KMS-11 (cell line): ENCODE measurements at regions not wholly inside any gene's neighbourhood (a gene's known extent, or its start where the extent isn't known, plus 50 kb on each side); places are given as distances from the start of the nearest gene placed in this dataset.

Experiments
- H2AFZ ChIP-seq: fragments of 200-600 bp; sonication (generic); 2 replicates; pipeline ENCODE4 v1.6.1; 2016; ENCODE audit warnings: antibody characterized with exemption, mixed run types, low read depth
- H3K27ac ChIP-seq: fragments of 200-600 bp; sonication (generic); 2 replicates; pipeline ENCODE4 v1.6.1; 2016; ENCODE audit warnings: mild to moderate bottlenecking, mixed run types
- H3K27me3 ChIP-seq: fragments of 200-600 bp; sonication (generic); 2 replicates; pipeline ENCODE4 v1.6.1; 2017; ENCODE audit warnings: mild to moderate bottlenecking, low read depth, mixed run types, moderate library complexity; ENCODE audit not compliant: insufficient read depth
- H3K36me3 ChIP-seq: fragments of 200-600 bp; sonication (generic); 2 replicates; pipeline ENCODE4 v1.6.1; 2017; ENCODE audit warnings: mild to moderate bottlenecking, mixed run types; ENCODE audit not compliant: insufficient read depth
- H3K4me1 ChIP-seq: fragments of 200-600 bp; sonication (generic); 2 replicates; pipeline ENCODE4 v1.6.1; 2016; ENCODE audit warnings: mild to moderate bottlenecking, low read depth, mixed run types; ENCODE audit not compliant: poor library complexity, severe bottlenecking
- H3K4me2 ChIP-seq: fragments of 200-600 bp; sonication (generic); 2 replicates; pipeline ENCODE4 v1.7.0; 2016; ENCODE audit warnings: mild to moderate bottlenecking, mixed run types
- H3K4me3 ChIP-seq: fragments of 200-600 bp; sonication (generic); IDR thresholded peaks from 2 replicates; pipeline ENCODE4 v1.6.1; 2017; ENCODE audit warnings: low read depth, low read length, mixed read lengths; ENCODE audit not compliant: insufficient read depth
- H3K79me2 ChIP-seq: fragments of 200-600 bp; sonication (generic); 2 replicates; pipeline ENCODE4 v1.6.1; 2016; ENCODE audit warnings: low read depth, mixed run types; ENCODE audit not compliant: insufficient read depth
- H3K9ac ChIP-seq: fragments of 200-600 bp; sonication (generic); 2 replicates; pipeline ENCODE4 v1.6.1; 2016; ENCODE audit warnings: mild to moderate bottlenecking, mixed run types
- H4K20me1 ChIP-seq: fragments of 200-600 bp; sonication (generic); 2 replicates; pipeline ENCODE4 v1.6.1; 2016; ENCODE audit warnings: mild to moderate bottlenecking, mixed run types; ENCODE audit not compliant: insufficient read depth
- CTCF ChIP-seq: fragments of 200-600 bp; sonication (generic); conservative IDR thresholded peaks from 2 replicates; pipeline ENCODE4 v1.6.1; 2017; ENCODE audit warnings: low read depth, mild to moderate bottlenecking, antibody characterized with exemption, low read length, moderate library complexity, mixed read lengths

GRCh38 chr13:99821741-99822140 is 149.8 kb downstream of the ZIC5 start:
- no peak overlapping the region for H3K27ac ChIP-seq
- no peaks in the 10 kb centered on the region for H3K36me3 ChIP-seq
- TF ChIP-seq CTCF, result no peak
- no peaks in the 10 kb centered on the region for H4K20me1 ChIP-seq
- no peak overlapping the region for H2AFZ ChIP-seq
- H3K4me3 ChIP-seq, result no peak overlapping the region
- no peaks in the 10 kb centered on the region for H3K27me3 ChIP-seq
- no peak overlapping the region for H3K9ac ChIP-seq
- no peaks in the 10 kb centered on the region for H3K79me2 ChIP-seq
- no peaks in the 10 kb centered on the region for H3K4me1 ChIP-seq
- H3K4me2 ChIP-seq, result no peak overlapping the region

- no peaks in the 10 kb centered on the region for H3K36me3 ChIP-seq
- no peaks in the 10 kb centered on the region for H3K79me2 ChIP-seq
- TF ChIP-seq CTCF, result no peak
- no peak overlapping the region for H3K4me3 ChIP-seq
- no peak overlapping the region for H3K9ac ChIP-seq
- H3K27me3 ChIP-seq, result no peaks in the 10 kb centered on the region
- no peak overlapping the region for H3K4me2 ChIP-seq
- no peaks in the 10 kb centered on the region for H4K20me1 ChIP-seq
- no peaks in the 10 kb centered on the region for H3K4me1 ChIP-seq
- H3K27ac ChIP-seq, result no peak overlapping the region
- H2AFZ ChIP-seq, result no peak overlapping the region
These were observed 151.6 kb downstream of the ZIC5 start for GRCh38 chr13:99819967-99820366.

- no peaks in the 10 kb centered on the region for H3K79me2 ChIP-seq
- no peak overlapping the region for H3K4me3 ChIP-seq
These were observed 155.2 kb downstream of the ZIC5 start for GRCh38 chr13:99816321-99816720.

GRCh38 chr13:99813336-99814095 is 158.1 kb downstream of the ZIC5 start:
- H3K9ac ChIP-seq, result no peak overlapping the region
- no peak for TF ChIP-seq CTCF
- H4K20me1 ChIP-seq, result no peaks in the 10 kb centered on the region
- no peaks in the 10 kb centered on the region for H3K27me3 ChIP-seq
- H3K36me3 ChIP-seq, result no peaks in the 10 kb centered on the region
- no peak overlapping the region for H3K4me2 ChIP-seq
- no peak overlapping the region for H2AFZ ChIP-seq
- H3K4me3 ChIP-seq, result no peak overlapping the region
- no peak overlapping the region for H3K27ac ChIP-seq
- H3K4me1 ChIP-seq, result no peaks in the 10 kb centered on the region
- no peaks in the 10 kb centered on the region for H3K79me2 ChIP-seq

More at GRCh38 chr13:99816321-99816720, 155.2 kb downstream of the ZIC5 start:
- H3K9ac ChIP-seq, result no peak overlapping the region
- no peak for TF ChIP-seq CTCF
- no peak overlapping the region for H3K27ac ChIP-seq
- no peaks in the 10 kb centered on the region for H4K20me1 ChIP-seq
- no peaks in the 10 kb centered on the region for H3K27me3 ChIP-seq
- no peaks in the 10 kb centered on the region for H3K36me3 ChIP-seq
- no peak overlapping the region for H2AFZ ChIP-seq
- H3K4me2 ChIP-seq, result no peak overlapping the region
- no peaks in the 10 kb centered on the region for H3K4me1 ChIP-seq
